Naive thymus-derived CD8-positive, alpha-beta T cell (primary cell): ENCODE measurements at regions not wholly inside any gene's neighbourhood (a gene's known extent, or its start where the extent isn't known, plus 50 kb on each side); places are given as distances from the start of the nearest gene placed in this dataset.
A peak's percentile ranks its signal among the peaks of the same experiment; 100 is the strongest.
"Not testable (repeated sequence)": the region's sequence is repeated elsewhere in the genome, so short reads cannot be mapped to it uniquely, and the experiment has no call there.

Experiments
- ATAC-seq, 2 donors: fragments of 150-1000 bp; cut with Tn5 transposase in 1 of 2; sonication (Bioruptor Pico), chemical (Tn5 transposase) in 1 of 2; 1 replicate in 1 of 2; 2 replicates in 1 of 2; pipeline ENCODE4 v1.10.0; 2021; ENCODE audit warnings: mild to moderate bottlenecking in 2 of 2, moderate library complexity in 2 of 2
- POLR2A ChIA-PET: fragments of 350-600 bp; sonication (Branson Sonifier 250); formaldehyde crosslinking; loops from one replicate; lab custom pipeline; 2021; ENCODE audit warnings: antibody characterized with exemption; lab: Charles Lee
- DNase-seq, 10 donors: peaks; one replicate each; pipeline versions ENCODE4 v3.0.0 to v3.0.0-alpha.2; 2020 to 2022
- H3K27ac Mint-ChIP-seq, 10 donors: one replicate each; pipeline ENCODE4 v1.8.0; 2020 to 2022; ENCODE audit warnings: mild to moderate bottlenecking in 10 of 10, mixed read lengths in 10 of 10, moderate library complexity in 4 of 10, inconsistent platforms in 1 of 10
- H3K27me3 Mint-ChIP-seq, 5 donors: one replicate each; pipeline ENCODE4 v1.8.0; 2021 to 2022; ENCODE audit warnings: mixed read lengths in 5 of 5
- H3K36me3 Mint-ChIP-seq, 3 donors: one replicate each; pipeline ENCODE4 v1.8.0; 2020 to 2022; ENCODE audit warnings: mixed read lengths in 3 of 3, mild to moderate bottlenecking in 2 of 3, inconsistent platforms in 1 of 3
- H3K4me1 Mint-ChIP-seq, 4 donors: one replicate each; pipeline ENCODE4 v1.8.0; 2021 to 2022; ENCODE audit warnings: mixed read lengths in 4 of 4
- H3K4me3 Mint-ChIP-seq, 10 donors: one replicate each; pipeline ENCODE4 v1.8.0; 2020 to 2022; ENCODE audit warnings: mild to moderate bottlenecking in 10 of 10, mixed read lengths in 10 of 10, moderate library complexity in 6 of 10, inconsistent platforms in 1 of 10
- H3K9me3 Mint-ChIP-seq, 9 donors: one replicate each; pipeline ENCODE4 v1.8.0; 2020 to 2022; ENCODE audit warnings: mixed read lengths in 9 of 9, mild to moderate bottlenecking in 3 of 9, inconsistent platforms in 1 of 9, moderate library complexity in 1 of 9

- POLR2A ChIA-PET, H3K9me3 Mint-ChIP-seq, DNase-seq: not testable (repeated sequence)
These were observed 111.3 kb downstream of the NPIPB11 start for GRCh38 chr16:29294951-29295795.

GRCh38 chr16:29294400-29294933 lies 112.0 kb downstream of the NPIPB11 start:
- ATAC-seq, DNase-seq, H3K9me3 Mint-ChIP-seq, H3K36me3 Mint-ChIP-seq, POLR2A ChIA-PET, H3K4me3 Mint-ChIP-seq, H3K4me1 Mint-ChIP-seq, H3K27ac Mint-ChIP-seq, H3K27me3 Mint-ChIP-seq: not testable (repeated sequence)

More at GRCh38 chr16:29294951-29295795, 111.3 kb downstream of the NPIPB11 start:
- Mint-ChIP-seq H3K27ac (peak overlapping the region in 1 of 10 donors; percentile 63), H3K4me1 (peaks cover 5 to 12% (median 8%) of the 10 kb centered on the region in 4 donors)
- not testable (repeated sequence) for ATAC-seq, H3K27me3 Mint-ChIP-seq, H3K4me3 Mint-ChIP-seq, H3K36me3 Mint-ChIP-seq

- ATAC-seq, POLR2A ChIA-PET, DNase-seq, H3K9me3 Mint-ChIP-seq, H3K27me3 Mint-ChIP-seq, H3K4me1 Mint-ChIP-seq, H3K4me3 Mint-ChIP-seq, H3K36me3 Mint-ChIP-seq, H3K27ac Mint-ChIP-seq: not testable (repeated sequence)
These were observed 113.0 kb downstream of the NPIPB11 start for GRCh38 chr16:29293545-29293944.

DNA sequence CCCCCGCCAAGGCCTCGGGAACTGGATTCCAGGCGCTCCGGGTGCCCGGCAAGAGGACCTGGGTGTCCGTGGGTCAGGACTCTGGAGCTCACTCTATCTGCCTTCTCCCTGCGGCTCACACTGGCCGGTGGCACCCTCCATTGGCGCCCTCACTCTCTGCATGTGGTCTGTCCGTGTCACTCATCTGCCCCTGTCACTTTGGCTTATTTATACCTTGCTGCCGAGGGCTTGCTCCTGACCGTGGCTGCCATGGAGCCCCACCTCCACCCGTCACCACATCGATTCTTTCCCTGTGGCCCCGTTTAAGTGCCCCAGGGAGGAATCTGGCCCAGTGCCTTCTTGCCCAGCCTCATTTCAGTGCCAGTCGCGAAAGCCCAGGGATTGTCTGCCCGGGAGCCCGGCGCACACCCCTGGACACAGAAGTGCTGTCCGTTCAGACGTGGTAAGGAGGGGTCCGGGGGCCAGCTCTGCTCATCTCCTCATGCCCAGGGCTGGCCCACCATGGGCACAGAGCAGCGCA lies 113.5 kb downstream of the NPIPB11 start:
- POLR2A ChIA-PET, H3K4me3 Mint-ChIP-seq, H3K4me1 Mint-ChIP-seq, H3K27ac Mint-ChIP-seq, H3K9me3 Mint-ChIP-seq, H3K36me3 Mint-ChIP-seq, DNase-seq, ATAC-seq, H3K27me3 Mint-ChIP-seq: not testable (repeated sequence)

DNA sequence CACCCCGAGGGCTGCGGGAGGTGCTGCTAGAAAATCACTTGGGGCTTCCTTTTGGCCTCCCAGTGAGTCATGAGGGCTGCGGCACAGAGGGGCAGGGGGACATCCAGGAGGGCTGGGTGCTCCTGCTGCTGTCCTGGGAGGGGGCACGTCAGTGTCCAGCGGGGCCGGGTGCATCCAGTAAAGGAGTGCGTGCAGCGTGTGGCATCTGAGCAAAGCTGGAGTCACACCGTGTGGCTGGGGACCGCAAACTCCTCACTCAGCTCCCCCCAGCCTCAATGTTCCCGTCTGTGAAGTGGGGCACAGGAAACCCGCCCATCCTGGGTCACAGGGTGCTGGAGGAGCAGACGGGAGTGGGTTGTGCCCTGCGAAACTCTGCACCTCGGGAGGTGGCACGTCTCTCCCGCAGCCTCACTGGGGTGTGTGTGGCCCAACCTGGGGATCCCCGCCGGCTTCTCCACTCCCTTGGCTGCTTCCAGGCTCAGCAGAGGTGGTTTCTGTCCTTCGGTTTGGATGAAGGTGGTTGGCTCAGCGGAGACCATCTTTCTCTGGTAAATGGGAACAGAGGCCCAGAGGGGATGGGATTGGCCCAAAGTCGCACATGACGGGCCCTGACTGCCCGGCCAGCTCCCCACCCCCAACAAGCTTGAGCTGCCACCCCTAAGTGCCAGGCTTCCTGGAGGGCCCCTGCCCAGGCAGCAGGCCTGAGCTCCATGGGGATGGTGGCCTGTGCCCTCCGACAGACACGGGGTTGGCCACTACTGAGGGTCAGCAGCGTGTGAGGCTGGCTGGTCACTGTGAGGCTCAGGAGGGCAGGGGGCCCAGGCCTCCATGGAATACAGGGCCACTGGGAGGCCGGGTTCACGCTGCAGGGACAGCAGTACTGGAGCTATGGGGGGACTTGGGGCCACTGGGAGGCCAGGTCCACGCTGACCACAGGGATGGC lies 114.9 kb downstream of the NPIPB11 start:
- H3K9me3 Mint-ChIP-seq, H3K27ac Mint-ChIP-seq, DNase-seq, H3K4me3 Mint-ChIP-seq, H3K4me1 Mint-ChIP-seq, ATAC-seq, POLR2A ChIA-PET, H3K36me3 Mint-ChIP-seq, H3K27me3 Mint-ChIP-seq: not testable (repeated sequence)

GRCh38 chr16:29290631-29291247 lies 115.8 kb downstream of the NPIPB11 start:
- Mint-ChIP-seq H3K9me3 (no peaks in the 10 kb centered on the region), H3K4me3 (peak overlapping the region in 4 of 10 donors; percentile 24 to 45 (median 36)), H3K27me3 (no peaks in the 10 kb centered on the region), H3K4me1 (peaks cover 0 to 9% (median 6%) of the 10 kb centered on the region in 4 donors), H3K27ac (peak overlapping the region in 1 of 10 donors; percentile 66), H3K36me3 (peaks cover 0 to 3% (median 0%) of the 10 kb centered on the region in 3 donors)
- DNase-seq (peak in 3 of 10 donors; percentile 7 to 54 (median 13)), ATAC-seq (peak; percentile 42 to 85)
- POLR2A ChIA-PET: no interaction called here

DNA sequence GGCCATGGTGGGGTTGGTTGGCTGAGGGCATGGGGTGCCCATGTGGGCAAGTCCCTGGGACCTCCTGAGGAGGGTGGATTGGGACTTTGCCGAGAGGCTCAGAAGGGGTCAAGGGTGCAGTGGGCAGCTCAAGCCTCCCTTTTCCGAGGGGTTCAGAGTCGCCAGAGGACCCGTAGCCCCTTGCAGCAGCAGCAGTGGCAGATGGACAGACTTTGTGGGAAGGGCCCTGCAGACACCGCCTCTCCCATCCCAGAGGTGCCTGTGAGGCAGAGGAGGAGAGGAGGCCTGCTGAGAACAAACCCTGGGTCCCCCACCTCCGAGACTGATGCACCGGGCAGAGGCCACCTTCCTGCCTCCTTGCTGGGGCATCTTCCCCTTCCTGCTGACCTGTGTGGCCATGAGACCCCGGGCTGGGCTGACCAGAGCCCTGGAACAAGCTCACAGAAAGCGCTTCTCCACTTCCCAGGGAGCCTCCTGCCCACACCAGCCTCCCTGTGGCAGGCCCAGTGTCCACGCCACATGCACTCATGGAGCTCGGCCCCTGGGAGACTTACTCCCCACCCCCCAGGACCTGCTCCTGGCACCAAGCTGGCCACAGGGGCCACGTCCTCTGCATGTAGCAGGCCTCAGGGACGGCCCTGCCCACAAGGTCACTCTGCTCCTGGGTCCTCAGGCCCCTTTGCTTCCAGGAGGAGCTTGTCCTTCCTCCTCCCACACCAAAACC lies 116.8 kb downstream of the NPIPB11 start:
- H3K36me3 Mint-ChIP-seq, H3K4me3 Mint-ChIP-seq, DNase-seq, ATAC-seq, POLR2A ChIA-PET, H3K9me3 Mint-ChIP-seq, H3K27me3 Mint-ChIP-seq: not testable (repeated sequence)
- peaks cover 4 to 15% (median 11%) of the 10 kb centered on the region in 4 donors for H3K4me1 Mint-ChIP-seq
- peak overlapping the region in 2 of 10 donors; percentile 4 to 17 for H3K27ac Mint-ChIP-seq

- H3K4me3 Mint-ChIP-seq, ATAC-seq, H3K36me3 Mint-ChIP-seq, H3K9me3 Mint-ChIP-seq, POLR2A ChIA-PET, DNase-seq, H3K27me3 Mint-ChIP-seq: not testable (repeated sequence)
- Mint-ChIP-seq H3K4me1 (peaks cover 6 to 23% (median 13%) of the 10 kb centered on the region in 4 donors), H3K27ac (peak overlapping the region in 1 of 10 donors; percentile 44)
These were observed 117.6 kb downstream of the NPIPB11 start for GRCh38 chr16:29288711-29289474.

GRCh38 chr16:29287871-29288535 lies 118.5 kb downstream of the NPIPB11 start:
- Mint-ChIP-seq H3K27ac (peak overlapping the region in 1 of 10 donors; percentile 62), H3K4me1 (peaks cover 6 to 28% (median 13%) of the 10 kb centered on the region in 4 donors)
- ATAC-seq, H3K9me3 Mint-ChIP-seq, H3K27me3 Mint-ChIP-seq, POLR2A ChIA-PET, DNase-seq, H3K4me3 Mint-ChIP-seq, H3K36me3 Mint-ChIP-seq: not testable (repeated sequence)

GRCh38 chr16:29287246-29287645 lies 119.3 kb downstream of the NPIPB11 start:
- peaks cover 6 to 28% (median 13%) of the 10 kb centered on the region in 4 donors for H3K4me1 Mint-ChIP-seq
- H3K9me3 Mint-ChIP-seq, H3K27me3 Mint-ChIP-seq, H3K4me3 Mint-ChIP-seq, POLR2A ChIA-PET, H3K36me3 Mint-ChIP-seq, ATAC-seq, DNase-seq: not testable (repeated sequence)
- peak overlapping the region in 1 of 10 donors; percentile 56 for H3K27ac Mint-ChIP-seq

- H3K9me3 Mint-ChIP-seq, DNase-seq, H3K27me3 Mint-ChIP-seq, H3K36me3 Mint-ChIP-seq, ATAC-seq, H3K4me3 Mint-ChIP-seq, POLR2A ChIA-PET: not testable (repeated sequence)
- peak overlapping the region in 2 of 10 donors; percentile 52 to 56 for H3K27ac Mint-ChIP-seq
- H3K4me1 Mint-ChIP-seq: peaks cover 6 to 28% (median 13%) of the 10 kb centered on the region in 4 donors
These were observed 119.7 kb downstream of the NPIPB11 start for GRCh38 chr16:29286796-29287195.
